GM18511 (cell line): ENCODE measurements at regions not wholly inside any gene's neighbourhood (a gene's known extent, or its start where the extent isn't known, plus 50 kb on each side); places are given as distances from the start of the nearest gene placed in this dataset.

Source experiments
- ATAC-seq: cut with Tn5 transposase; IDR thresholded peaks from one replicate; pipeline ENCODE4 v1.9.1; 2021; ENCODE audit warnings: mild to moderate bottlenecking, moderate library complexity; ENCODE audit not compliant: unreplicated experiment

GRCh38 chr2:150168595-150169236 lies 318.8 kb downstream of the RND3 start:
- ATAC-seq: no peak

- peak; percentile 95 for ATAC-seq
Observed at GRCh38 chr2:150167711-150168110, 319.8 kb downstream of the RND3 start.

GRCh38 chr2:150166313-150167051 lies 321.0 kb downstream of the RND3 start:
- no peak for ATAC-seq

- ATAC-seq: no peak
Observed at GRCh38 chr2:150165988-150166312, 321.5 kb downstream of the RND3 start.

- ATAC-seq: no peak
Observed at GRCh38 chr2:150165442-150165841, 322.0 kb downstream of the RND3 start.

GRCh38 chr2:150162241-150162942 lies 325.1 kb downstream of the RND3 start:
- no peak for ATAC-seq

GRCh38 chr2:150160058-150160457 lies 327.4 kb downstream of the RND3 start:
- ATAC-seq: no peak

GRCh38 chr2:150159300-150159699 lies 328.2 kb downstream of the RND3 start:
- ATAC-seq: no peak

- ATAC-seq: no peak
Observed at GRCh38 chr2:150156876-150157275, 330.6 kb downstream of the RND3 start.

GRCh38 chr2:150156415-150156814 lies 331.1 kb downstream of the RND3 start:
- ATAC-seq: no peak

GRCh38 chr2:150154308-150154797 lies 333.1 kb downstream of the RND3 start:
- no peak for ATAC-seq

- no peak for ATAC-seq
Observed at GRCh38 chr2:150153646-150154307, 333.7 kb downstream of the RND3 start.

GRCh38 chr2:150152230-150152629 lies 335.2 kb downstream of the RND3 start:
- ATAC-seq: no peak

GRCh38 chr2:150150144-150150543 lies 337.3 kb downstream of the RND3 start:
- ATAC-seq: no peak

GRCh38 chr2:150147889-150148683 lies 339.4 kb downstream of the RND3 start:
- no peak for ATAC-seq

- ATAC-seq: no peak
Observed at GRCh38 chr2:150146879-150147278, 340.6 kb downstream of the RND3 start.

GRCh38 chr2:150145299-150145692 lies 342.2 kb downstream of the RND3 start:
- no peak for ATAC-seq

- no peak for ATAC-seq
Observed at GRCh38 chr2:150144546-150145298, 342.7 kb downstream of the RND3 start.

GRCh38 chr2:150143087-150143536 lies 344.4 kb downstream of the RND3 start:
- ATAC-seq: no peak

- no peak for ATAC-seq
Observed at GRCh38 chr2:150142561-150142960, 344.9 kb downstream of the RND3 start.
